UCSD-AML1 (cell line): ENCODE measurements at regions not wholly inside any gene's neighbourhood (a gene's known extent, or its start where the extent isn't known, plus 50 kb on each side); places are given as distances from the start of the nearest gene placed in this dataset.

ENCODE experiments used
- DNase-seq: peaks from one replicate; lab custom pipeline; 2025; ENCODE audit not compliant: unreplicated experiment; lab: John Stamatoyannopoulos, UW

GRCh38 chr2:76584474-76584873 is 873.8 kb upstream of the GCFC2 start:
- DNase-seq: no peak

- DNase-seq: no peak
These were observed 869.2 kb upstream of the GCFC2 start for GRCh38 chr2:76579911-76580310.

DNA sequence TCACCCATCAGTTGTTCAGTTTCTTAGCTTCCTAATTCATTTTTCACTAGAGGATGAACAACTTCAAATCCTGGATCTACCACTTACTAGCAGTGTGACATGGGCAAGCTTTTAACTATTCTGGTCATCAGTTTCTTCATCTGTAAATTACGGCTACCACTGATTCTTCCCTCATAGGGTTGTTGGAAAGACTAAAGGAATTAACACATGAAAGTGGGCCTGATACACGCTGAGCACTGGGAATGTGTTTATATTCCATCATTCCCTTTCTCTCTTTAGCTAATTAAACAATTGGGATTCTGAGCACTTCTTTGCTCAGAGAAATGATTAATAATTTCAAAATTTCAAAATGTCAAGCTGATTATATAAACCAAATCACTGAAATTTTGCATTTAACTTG is 862.3 kb upstream of the GCFC2 start:
- DNase-seq: no peak

DNA sequence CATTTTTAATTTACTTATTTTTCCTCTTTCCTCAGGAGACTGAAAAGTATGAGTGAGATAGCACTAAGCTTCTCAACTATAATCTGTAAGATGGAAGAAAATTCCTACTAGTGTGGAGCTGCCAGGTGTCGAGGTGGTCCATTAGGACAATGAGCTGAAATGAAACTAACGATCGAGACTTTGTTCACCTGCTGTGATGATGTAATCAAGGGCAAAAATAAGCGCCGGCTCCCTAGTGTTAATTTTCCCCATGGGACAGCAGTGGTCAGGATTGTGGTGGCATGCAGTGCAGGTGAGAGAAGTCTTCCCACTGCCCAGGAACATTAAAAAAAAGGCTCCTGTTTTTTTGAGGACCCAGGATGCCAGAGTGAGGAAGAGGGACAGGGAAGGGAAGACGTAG is 859.1 kb upstream of the GCFC2 start:
- DNase-seq: no peak

DNA sequence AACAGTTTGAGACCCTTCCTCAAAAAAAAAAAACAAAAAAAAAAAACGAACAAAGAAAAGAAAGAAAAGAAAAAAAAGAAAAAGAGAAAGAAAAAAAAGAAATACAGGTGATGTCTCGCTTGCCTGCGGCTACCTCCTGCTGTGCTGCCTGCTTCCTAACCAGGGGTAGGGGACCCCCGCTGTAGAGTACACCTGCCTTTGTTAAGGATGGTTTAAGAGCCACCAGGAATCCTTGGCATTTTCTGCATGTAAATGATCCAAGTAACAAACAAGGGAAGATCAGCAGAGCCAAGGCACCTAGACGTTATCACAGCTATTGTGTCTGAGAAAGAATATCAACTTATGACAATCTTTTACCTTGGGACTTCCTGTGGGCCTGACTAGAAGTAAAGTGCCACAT is 856.8 kb upstream of the GCFC2 start:
- DNase-seq: no peak

- no peak for DNase-seq
These were observed 854.0 kb upstream of the GCFC2 start for GRCh38 chr2:76564734-76565133.

- DNase-seq: no peak
These were observed 853.0 kb upstream of the GCFC2 start for GRCh38 chr2:76563730-76564129.

DNA sequence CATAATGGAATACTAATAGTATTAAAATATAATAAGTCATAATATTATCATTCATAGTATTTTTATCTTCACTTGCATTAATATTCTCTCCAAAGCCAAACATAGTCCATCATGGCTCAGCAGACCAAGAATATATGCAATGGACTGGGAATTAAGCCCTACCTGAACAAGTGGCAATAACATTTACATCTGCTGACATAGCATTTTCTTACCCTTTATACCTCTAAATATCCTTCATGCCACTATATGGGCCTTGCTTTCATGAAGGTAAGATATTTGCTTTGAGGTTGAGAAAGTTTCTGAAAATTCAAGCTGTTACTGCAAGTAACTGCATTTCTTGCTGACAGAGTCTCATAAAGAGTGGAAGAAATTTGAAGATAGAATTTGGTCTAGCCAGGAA is 847.4 kb upstream of the GCFC2 start:
- DNase-seq: no peak

DNA sequence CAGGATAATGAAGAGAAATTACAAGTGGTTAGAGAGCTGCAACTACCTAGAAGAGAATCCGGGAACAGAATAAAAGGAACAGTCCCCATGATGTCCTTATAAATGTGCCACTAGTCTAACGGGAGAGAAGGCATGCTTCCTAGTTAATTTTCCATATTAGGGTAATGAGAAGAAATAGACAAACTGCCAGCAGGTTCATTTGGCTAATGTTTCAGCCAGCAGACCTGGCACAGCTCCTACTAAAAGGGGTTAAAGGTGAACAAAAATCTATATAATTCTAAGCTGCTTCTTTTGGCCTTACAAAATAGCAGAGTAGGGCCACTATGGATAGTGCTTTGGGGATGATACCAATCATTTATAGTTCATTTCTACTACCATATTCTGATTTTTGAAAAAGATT is 845.3 kb upstream of the GCFC2 start:
- DNase-seq: no peak

DNA sequence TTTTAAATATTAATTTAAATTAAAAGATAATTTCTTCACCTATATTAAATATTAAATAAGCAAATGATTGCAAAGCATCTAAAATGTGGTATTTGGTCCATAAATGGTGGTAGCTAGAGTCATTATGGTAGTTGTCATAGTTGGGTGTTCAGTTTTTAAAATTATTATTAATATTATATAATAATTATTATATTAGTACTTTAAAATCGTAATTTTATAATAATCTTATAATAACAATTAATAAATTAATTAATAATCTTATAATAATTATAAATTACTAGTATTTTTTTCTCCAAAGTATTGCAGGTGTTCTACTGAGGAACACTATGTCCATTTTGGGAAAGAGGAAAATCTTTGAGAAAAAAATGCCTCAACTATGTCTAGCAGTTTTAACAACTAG is 835.5 kb upstream of the GCFC2 start:
- no peak for DNase-seq

DNA sequence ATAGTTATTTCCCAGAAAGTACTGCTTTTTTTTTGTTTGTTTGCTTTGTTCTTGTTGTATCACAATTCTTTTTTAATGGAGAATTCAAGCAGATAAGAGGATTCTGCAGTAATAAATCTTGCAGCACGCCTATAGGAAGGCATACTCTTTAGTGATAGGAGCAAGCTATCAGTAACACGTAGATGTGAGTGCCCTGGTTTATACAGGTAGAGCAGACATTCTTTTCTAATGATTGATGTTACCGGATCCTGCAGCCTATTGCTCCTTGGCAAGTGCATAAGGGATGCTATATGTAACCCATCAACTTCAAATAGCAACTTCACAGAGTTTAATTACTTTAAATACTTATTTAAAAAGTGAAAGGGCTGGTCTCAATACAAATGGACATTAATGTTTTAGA is 834.2 kb upstream of the GCFC2 start:
- no peak for DNase-seq

GRCh38 chr2:76517574-76517909 is 806.8 kb upstream of the GCFC2 start:
- DNase-seq: no peak

DNA sequence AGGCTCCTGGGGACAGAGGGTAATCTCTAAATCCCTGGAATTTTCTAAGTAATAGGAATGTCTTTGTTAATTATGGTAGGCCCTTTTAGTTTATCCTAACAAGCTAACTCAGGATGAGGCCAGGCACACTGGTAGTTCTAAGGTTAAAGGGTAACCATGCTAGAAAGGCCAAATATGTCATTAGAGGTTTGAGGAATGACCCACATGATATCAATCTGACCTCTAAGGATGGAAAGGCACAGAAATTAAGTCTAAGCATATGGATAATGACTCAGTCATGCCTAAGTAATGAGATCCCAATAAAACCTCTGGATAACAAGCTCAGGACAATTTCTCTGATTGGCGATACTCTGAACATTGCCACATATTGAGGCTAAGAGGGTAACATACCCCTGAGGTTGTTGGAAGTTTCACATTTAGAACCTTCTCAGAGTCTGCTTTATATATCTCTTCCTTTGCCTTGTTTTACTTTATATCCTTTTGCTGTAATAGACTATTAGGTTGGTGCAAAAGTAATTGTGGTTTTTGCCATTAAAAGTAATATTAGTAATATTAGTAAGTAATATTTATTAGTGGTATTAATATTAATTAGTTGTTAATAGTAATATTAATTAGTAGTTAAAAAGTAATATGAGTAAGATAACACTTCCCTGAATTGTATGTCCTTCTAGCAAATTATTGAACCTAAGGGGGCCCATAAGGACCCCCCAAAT is 806.3 kb upstream of the GCFC2 start:
- DNase-seq: no peak

- DNase-seq: no peak
These were observed 801.6 kb upstream of the GCFC2 start for GRCh38 chr2:76512201-76512820.

DNA sequence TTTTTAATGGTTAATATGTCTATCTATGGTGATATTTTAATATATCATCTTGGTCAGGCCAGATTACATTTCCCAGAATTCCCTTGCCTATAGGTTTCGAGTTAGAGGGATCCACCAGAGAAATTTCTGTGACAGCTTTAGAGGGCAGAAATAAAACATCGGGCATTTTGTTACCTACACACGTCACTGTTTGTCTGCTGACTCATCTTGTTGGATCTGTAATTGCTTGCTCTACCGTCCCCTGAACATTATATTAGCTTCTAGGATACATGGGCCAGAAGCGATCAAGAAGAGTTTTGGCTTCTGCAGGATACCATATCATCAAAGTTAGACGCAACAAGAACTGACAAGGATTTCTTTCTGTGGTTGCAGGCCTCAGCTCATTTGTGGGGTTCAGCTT is 795.8 kb upstream of the GCFC2 start:
- no peak for DNase-seq

DNA sequence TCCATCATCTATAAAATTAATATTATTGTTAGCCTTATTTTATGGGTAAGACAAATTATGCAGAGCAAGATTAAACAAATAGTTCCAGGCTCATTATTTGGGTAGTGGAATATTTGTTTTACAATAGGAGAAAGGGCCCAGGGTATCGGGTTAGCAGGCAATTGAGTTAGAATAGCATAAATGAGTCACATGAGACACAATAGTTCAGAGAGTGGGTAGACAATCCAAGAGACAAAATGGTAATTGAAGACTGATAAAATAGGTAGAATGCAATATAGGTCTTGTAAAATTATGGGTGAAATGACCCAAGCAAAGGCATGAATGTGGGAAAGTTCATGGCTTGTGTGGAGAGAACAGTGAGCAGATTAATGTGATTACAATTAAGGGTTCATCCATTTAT is 790.9 kb upstream of the GCFC2 start:
- DNase-seq: no peak

DNA sequence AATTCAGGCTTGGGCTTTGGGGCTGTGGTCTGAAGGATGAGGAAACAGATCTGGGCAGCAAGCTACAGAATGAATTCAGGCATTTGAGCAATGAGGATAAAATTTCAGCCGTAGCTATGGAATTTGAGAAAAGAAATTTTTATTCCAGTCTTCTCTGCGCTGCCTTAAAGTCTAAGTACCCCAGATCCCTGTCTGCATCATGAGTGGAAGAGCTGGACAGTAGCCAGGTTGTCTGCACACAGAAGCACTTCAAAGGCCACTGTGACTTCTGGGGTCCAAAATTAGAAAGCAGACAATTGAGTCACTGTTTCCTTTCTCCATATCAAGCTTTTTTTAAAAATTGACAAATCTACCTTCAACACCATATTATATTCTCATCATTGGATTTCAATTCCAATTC is 787.6 kb upstream of the GCFC2 start:
- DNase-seq: no peak

DNA sequence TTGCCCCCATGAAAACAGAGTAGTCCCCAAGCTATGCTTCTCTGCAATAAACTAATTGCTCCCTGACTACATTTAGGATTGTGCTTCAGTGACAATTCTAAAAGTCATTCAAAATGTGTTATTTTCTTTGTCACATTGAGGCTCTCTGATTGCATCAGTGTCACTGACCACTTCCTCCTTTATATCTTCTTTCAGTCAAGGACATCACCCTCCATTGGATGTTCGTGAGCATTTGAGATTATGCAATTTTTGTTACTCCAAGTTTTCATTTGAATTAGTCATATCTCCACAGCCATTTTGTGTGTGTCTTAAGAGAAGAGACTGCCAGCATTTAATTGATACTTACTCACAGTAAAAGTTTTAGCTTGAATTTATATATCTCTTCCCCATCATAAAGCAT is 780.8 kb upstream of the GCFC2 start:
- DNase-seq: no peak

DNA sequence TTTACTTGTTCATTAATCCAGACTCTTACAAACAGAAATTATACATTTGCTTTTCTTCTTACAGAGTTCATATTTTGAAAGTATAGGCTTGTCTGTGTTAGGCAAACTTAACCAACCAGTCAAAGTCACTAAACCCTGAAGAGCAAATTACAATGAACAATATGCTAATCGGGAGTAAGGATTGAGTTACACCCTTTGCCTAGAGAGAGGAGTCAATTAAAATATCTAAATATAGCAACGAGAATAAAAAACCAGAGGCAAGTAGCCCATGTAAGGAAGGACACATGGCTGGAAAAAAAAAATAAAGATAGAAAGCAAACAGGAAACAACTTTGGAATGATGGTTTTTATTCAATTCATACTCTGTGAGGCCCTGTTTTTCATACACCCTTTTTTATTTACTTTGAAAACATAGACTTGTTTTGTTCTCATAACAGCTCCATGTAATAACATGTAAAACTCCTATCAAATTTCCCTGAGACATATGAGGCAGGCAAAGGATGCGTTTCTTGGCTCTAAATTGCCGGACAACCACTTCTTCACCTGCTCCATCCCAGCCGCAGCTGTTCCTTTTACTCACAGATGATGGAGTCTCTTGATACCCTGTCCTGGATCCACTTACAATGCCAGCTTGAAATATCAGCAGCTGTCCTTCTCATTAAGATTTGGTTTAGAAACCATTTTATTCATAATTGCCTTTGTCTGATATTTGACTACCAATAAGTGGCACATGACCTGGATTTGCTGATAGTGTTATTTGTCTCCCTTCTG is 767.7 kb upstream of the GCFC2 start:
- no peak for DNase-seq

DNA sequence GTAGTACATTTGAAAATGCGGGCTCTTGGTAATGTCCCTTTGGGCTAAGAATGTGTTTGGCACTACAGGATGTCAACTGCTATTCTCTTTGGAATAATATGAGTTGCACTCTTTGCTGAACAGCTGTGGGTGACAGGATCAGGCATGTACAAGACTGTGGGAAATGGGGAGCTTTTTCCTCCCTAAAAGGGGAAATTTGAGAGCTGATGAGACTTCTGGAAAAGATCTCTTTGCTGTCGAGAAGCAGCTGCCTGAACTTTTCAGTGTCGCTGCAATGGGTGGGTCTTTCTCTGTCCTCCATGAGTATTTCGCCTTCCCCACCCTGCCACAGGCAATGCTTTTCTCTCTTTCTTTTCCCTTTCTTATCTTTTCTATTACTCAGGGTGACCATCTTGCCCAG is 762.2 kb upstream of the GCFC2 start:
- DNase-seq: no peak

DNA sequence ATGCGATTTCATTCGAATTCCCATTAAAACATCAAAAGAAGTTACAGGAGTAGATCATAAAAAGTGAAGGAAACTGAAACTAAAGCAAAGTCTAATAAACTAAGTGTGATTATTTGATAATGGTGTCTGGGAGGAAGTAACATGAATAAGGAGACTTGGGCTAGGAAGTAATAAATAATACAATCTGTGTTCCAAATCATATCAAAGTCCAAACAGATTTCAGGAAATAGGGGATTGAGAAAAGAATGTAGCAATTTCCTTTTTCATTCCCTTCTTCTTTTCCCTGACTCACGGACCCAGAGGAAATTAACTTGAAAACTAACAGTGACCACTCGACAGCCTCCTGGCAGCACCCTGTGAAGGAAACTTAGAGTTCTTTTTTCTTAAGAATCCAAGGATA is 758.4 kb upstream of the GCFC2 start:
- DNase-seq: no peak

GRCh38 chr2:76467326-76467725 is 756.6 kb upstream of the GCFC2 start:
- no peak for DNase-seq

DNA sequence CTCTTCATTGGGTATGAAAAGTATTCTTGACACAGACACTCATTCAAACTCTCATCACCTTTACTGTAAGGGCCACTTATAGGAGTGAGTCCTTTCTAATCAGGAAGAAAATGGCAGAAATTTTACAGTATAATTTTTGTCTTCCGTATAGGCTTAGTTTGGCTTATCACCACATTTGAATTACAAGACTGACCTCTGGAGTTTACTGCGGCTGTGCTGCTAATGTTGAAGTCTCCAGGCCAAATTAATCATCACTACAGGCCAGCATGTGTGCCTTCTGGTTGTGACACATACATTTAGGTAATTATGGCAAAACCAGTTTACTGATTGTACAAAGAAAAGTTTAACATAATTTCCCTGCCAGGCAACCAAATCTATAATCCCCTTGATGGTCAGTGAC is 753.6 kb upstream of the GCFC2 start:
- DNase-seq: no peak
